ENCODE measurements at regions not wholly inside any gene's neighbourhood (a gene's known extent, or its start where the extent isn't known, plus 50 kb on each side); places are given as distances from the start of the nearest gene placed in this dataset.
"Not testable (repeated sequence)": the region's sequence is repeated elsewhere in the genome, so short reads cannot be mapped to it uniquely, and the experiment has no call there.

GRCh38 chr2:16950436-16950835 is 284.8 kb upstream of the CYRIA start:
- no peak for DNase-seq

DNA sequence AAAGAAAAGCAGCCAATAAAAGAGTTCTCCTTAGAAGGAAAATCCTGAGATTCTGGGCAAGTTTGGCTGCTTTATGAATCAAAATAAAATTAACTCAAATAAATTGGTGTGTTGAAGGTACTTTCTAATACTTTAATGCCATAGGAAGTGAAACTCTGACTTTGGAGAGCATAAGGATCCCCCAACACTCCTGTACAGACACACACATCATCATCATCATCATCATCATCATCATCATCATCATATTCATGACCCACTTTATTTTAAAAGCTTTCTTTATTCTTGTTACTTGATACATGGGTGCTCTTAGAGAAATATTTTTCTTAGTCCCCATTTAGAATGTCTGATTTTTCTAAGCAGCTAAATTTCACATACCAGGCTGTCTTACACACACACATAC is 283.1 kb upstream of the CYRIA start:
- DNase-seq = no peak

GRCh38 chr2:16948053-16948452 is 282.4 kb upstream of the CYRIA start:
- no peak for DNase-seq

DNA sequence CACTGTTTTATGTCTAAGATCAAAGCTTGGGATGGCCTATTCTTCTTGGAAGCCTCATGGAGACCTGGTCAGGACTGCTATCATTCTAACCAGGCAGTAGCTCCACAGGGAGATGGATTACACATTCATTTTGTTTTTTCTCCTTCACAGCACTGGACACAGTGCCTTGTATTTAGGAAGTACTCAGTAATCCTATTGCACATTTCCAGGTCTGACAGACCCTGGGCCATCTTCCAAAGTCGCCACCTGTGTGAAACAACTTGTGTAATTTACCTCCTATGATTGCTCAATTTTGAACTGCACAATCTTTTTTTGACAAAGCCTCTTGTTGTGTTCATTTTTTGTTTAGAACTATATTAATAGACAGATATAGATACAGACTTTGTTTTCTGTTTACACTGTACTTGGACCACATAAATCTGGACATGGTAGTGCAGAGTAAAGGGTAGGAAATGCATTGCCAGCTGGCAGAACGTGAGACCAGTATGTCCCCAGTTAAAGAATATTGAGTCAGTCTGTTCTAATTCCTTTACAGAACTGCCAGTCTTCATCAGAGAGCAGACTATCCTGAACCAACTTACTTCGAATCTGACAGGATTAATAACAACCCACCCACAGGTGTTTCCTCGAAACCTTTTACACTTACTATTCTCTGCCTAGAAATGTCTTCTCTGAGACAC is 277.8 kb upstream of the CYRIA start:
- no peak for DNase-seq

- no peak for DNase-seq
Observed at GRCh38 chr2:16940214-16940613, 274.6 kb upstream of the CYRIA start.

- no peak for DNase-seq
Observed at GRCh38 chr2:16939771-16940170, 274.1 kb upstream of the CYRIA start.

DNA sequence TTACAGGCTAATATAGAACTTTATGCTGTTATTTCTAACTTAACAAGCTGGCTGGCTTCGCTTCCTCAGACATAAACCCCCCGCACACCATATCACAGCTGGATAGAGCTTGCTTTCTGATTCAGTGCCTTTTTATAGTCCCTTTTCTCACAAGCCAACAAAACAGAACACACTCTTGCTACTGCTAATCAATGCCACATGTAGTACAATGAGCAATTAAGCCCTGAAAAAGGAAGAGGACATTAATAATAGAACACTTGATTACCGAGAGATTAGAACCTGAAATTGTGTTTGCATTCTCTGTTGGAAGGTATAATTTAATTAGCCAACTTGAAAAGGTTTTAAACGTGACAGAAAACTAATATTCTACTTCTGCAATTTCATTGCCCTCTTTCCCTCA is 267.7 kb upstream of the CYRIA start:
- DNase-seq = no peak

GRCh38 chr2:16932826-16933225 is 267.2 kb upstream of the CYRIA start:
- DNase-seq = no peak

DNA sequence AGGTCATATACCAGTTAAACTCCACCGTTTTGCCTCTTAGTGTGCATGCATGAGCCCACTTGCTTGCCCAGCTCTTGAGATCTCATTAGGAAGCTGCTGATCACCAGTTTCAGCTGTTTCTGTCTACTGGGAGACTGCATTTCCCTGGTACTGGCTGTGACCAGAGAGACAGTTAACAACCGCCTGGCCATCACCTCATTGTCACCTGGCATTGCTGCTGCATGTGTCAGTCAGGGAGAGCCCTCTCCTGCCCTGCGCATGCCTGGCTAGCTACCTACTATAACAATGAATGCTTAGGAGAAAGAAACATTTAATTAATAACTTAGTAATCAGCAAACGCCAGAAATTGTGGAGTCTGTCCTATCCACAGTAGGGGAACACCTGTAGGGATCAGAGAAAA is 265.8 kb upstream of the CYRIA start:
- no peak for DNase-seq

- no peak for DNase-seq
Observed at GRCh38 chr2:16927398-16927797, 261.8 kb upstream of the CYRIA start.

GRCh38 chr2:16925145-16925544 is 259.5 kb upstream of the CYRIA start:
- DNase-seq = no peak

GRCh38 chr2:16915341-16915755 is 249.7 kb upstream of the CYRIA start:
- DNase-seq = not testable (repeated sequence)

- no peak for DNase-seq
Observed at GRCh38 chr2:16911746-16912145, 246.1 kb upstream of the CYRIA start.

DNA sequence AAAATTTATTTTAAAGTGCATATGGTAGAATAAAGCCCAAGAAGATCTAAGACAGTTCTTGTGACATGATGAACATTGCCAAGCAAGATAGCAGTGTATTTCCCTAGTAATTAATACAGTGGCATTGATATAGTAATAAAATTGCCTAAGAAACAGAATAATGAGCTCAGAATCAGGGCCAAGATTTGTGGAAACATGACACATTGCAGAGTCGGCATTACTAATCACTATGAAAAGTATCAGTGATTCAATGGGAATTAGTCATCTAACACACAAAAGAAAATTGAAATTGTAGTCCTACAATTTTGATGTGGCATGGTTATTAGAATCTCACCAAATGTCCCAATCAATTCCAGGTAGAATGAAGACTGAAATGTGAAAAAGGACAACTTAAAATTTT is 243.0 kb upstream of the CYRIA start:
- no peak for DNase-seq

DNA sequence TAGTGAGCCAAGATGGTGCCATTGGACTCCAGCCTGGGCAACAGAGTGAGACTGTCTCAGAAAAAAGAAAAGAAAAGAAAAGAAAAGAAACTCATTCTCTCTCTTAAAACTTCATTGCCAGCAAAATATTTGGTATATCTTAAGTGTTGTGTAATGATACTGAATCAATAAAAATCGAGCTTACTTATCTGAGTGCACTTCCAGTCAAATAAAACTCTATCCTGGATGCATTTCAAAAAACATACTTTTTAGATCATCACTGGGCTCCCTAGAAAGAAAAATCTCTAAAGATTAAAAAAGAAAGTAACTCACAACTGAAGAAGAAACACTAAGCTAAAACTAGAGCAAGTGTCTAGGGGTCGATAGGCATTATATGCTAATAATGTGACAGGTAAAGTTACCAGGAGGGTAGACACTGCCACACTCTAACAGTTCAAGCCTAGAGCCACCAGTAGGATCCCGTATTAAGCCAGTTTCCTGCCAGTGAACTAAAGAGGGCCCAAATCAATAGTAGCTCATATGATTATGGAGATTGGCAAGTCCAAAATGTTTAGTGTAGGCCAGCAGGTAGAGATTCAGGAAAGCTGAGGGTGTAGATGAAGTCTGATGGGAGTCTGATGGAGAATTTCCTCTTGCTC is 242.1 kb upstream of the CYRIA start:
- no peak for DNase-seq

DNA sequence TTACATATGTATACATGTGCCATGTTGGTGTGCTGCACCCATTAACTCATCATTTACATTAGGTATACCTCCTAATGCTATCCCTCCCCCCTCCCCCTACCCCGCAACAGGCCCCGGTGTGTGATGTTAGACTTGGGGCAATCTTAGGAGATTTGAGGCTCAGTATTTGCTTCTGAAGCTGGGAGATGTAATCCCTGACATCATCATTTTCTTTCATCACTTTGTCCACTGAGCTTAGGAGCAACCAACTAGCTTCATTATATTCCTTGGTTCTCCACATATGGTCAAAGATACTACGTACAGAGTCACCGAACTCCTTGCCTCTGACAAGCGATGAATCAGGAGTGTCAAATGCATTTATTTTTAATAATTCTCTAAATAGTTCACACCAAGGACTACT is 239.7 kb upstream of the CYRIA start:
- DNase-seq = not testable (repeated sequence)

- peak; percentile 23 for DNase-seq
Observed at GRCh38 chr2:16900405-16901025, 234.9 kb upstream of the CYRIA start.

- DNase-seq = no peak
Observed at GRCh38 chr2:16899958-16900357, 234.3 kb upstream of the CYRIA start.

- DNase-seq = no peak
Observed at GRCh38 chr2:16890081-16890480, 224.4 kb upstream of the CYRIA start.

GRCh38 chr2:16885027-16885426 is 219.4 kb upstream of the CYRIA start:
- DNase-seq = no peak

GRCh38 chr2:16882706-16883105 is 217.1 kb upstream of the CYRIA start:
- no peak for DNase-seq

DNA sequence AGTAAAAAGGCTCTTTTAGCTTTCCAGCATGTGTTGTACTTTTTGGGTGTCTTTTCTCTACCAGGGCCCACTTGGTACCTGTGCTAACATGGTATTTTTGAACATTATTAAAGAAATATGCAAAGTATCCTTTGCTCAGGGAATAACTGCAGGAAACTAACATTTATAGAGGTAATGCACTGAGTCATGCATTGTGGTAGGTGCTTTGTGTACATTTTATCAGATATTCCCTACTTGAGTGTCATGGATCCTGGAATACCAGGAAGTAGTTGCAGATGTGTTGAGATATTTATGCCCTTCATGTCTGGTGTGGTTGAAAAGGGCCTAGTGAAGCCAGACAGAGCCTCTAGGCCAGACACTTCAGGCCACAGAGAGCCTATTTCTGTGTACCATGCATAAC is 215.5 kb upstream of the CYRIA start:
- no peak for DNase-seq

DNA sequence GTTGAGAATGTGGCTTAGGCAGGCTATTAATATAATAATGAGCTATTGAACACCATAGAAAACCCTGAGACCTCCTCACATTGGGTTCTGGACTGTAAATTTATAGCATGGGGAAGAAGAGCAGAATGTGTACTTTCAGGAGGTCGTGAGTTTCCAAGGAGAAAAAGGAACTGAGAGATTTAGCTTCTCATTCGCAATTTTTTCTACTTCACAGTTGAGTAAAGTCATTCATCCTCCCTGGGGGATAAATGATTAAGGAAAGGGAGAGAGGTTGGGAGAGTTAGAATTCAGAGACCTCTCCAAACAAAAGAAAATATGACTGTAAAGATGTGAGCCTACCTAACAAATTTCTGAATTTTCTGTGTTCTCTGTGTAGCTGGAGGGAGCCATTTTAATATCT is 205.8 kb upstream of the CYRIA start:
- no peak for DNase-seq

DNA sequence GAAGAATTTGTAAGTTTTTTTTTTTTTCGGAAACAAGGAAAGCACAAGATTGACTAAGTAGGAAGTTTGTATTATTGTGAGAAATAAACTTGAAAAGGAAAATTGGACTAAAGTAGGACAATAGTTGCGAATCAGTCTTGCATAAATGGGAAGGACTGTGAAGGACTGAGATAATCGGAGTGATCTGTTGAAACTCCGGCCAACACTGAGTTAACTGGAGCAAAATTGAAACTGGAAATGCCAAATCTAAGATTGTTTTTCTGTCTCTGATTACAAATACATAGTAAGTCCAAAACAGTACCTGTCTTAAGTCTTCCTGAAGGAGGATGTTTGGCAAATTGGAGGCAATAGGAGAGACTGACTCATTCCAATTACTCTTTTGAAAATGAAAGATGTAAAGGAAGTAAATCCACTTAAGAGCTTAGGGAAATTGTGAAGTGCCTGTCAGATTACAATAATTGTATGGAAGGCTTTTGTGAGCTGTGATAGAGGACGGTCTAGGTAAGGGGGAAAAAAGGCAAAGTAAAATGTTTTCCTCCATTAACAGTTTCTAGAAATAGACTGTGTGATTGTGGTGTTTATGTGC is 204.9 kb upstream of the CYRIA start:
- no peak for DNase-seq
